SU-DHL-6 (cell line): ENCODE measurements at regions not wholly inside any gene's neighbourhood (a gene's known extent, or its start where the extent isn't known, plus 50 kb on each side); places are given as distances from the start of the nearest gene placed in this dataset.

ENCODE experiments used
- H2AFZ ChIP-seq: fragments of 200-600 bp; sonication (generic); 2 replicates; pipeline ENCODE4 v1.6.1; 2014; ENCODE audit warnings: low read depth, mild to moderate bottlenecking, moderate library complexity, mixed read lengths, antibody characterized with exemption, low read length; ENCODE audit not compliant: severe bottlenecking
- H3F3A ChIP-seq: fragments of 200-600 bp; shearing (Covaris generic); 2 replicates; pipeline ENCODE4 v1.6.0; 2016; ENCODE audit warnings: antibody characterized with exemption, mild to moderate bottlenecking; ENCODE audit not compliant: insufficient read depth
- H3K27ac ChIP-seq: fragments of 200-600 bp; sonication (generic); 2 replicates; pipeline ENCODE4 v1.5.1; 2016; ENCODE audit warnings: low read depth, mild to moderate bottlenecking, low read length, moderate library complexity, mixed read lengths
- H3K27me3 ChIP-seq: fragments of 200-600 bp; sonication (generic), shearing (Covaris generic); 2 replicates; pipeline ENCODE4 v1.6.0; 2014; ENCODE audit warnings: mild to moderate bottlenecking, low read length
- H3K36me3 ChIP-seq: fragments of 200-600 bp; sonication (generic); 2 replicates; pipeline ENCODE4 v1.6.1; 2014; ENCODE audit warnings: mild to moderate bottlenecking, low read length, mixed read lengths
- H3K4me2 ChIP-seq: fragments of 300-600, 200-600 bp; shearing (Covaris generic), sonication (generic); 2 replicates; pipeline ENCODE4 v1.6.0; 2014; ENCODE audit warnings: low read length, low read depth, mild to moderate bottlenecking; ENCODE audit not compliant: poor library complexity, severe bottlenecking
- H3K4me3 ChIP-seq: fragments of 200-600 bp; sonication (generic); 2 replicates; pipeline ENCODE4 v1.5.1; 2014; ENCODE audit warnings: antibody characterized with exemption, low read length, mild to moderate bottlenecking, mixed read lengths; ENCODE audit not compliant: insufficient read depth, poor library complexity, severe bottlenecking
- H3K79me2 ChIP-seq: fragments of 200-600 bp; sonication (generic); 2 replicates; pipeline ENCODE4 v1.6.1; 2014; ENCODE audit warnings: mild to moderate bottlenecking, low read length, moderate library complexity; ENCODE audit not compliant: insufficient read depth
- H3K9ac ChIP-seq: fragments of 200-600 bp; sonication (generic); 2 replicates; pipeline ENCODE4 v1.7.0; 2014; ENCODE audit warnings: mild to moderate bottlenecking, low read length
- H3K9me2 ChIP-seq: fragments of 200-600 bp; sonication (generic); replicated peaks from 2 replicates; pipeline ENCODE4 v1.6.1; 2014; ENCODE audit warnings: low read length; ENCODE audit not compliant: insufficient read depth
- H3K9me3 ChIP-seq: fragments of 200-600 bp; sonication (generic); 2 replicates; pipeline ENCODE4 v1.6.1; 2014; ENCODE audit warnings: low read length, mixed read lengths; ENCODE audit not compliant: insufficient read depth
- H4K20me1 ChIP-seq: fragments of 200-600 bp; sonication (generic); 2 replicates; pipeline ENCODE4 v1.6.1; 2014; ENCODE audit warnings: low read depth, mild to moderate bottlenecking, antibody characterized with exemption, low read length, moderate library complexity, mixed read lengths
- EZH2phosphoT487 ChIP-seq: fragments of 200-600 bp; sonication (generic), shearing (Covaris generic); conservative IDR thresholded peaks from 2 replicates; pipeline ENCODE4 v1.6.1; 2018; ENCODE audit warnings: mild to moderate bottlenecking, antibody characterized with exemption, low read length, moderate library complexity, mixed read lengths
- TF ChIP-seq, protein P1 (sequence below): fragments of 200-600 bp; sonication (generic); IDR thresholded peaks from one replicate; pipeline ENCODE4 v1.5.1; 2017; ENCODE audit warnings: antibody characterized with exemption, mild to moderate bottlenecking, low read length, moderate library complexity; ENCODE audit not compliant: insufficient read depth, poor library complexity, severe bottlenecking

- Histone ChIP-seq H3K9me3 (no peaks in the 10 kb centered on the region), H3K9me2 (no peaks in the 10 kb centered on the region), H3K4me2 (no peak overlapping the region), H4K20me1 (no peaks in the 10 kb centered on the region), H3K27me3 (no peaks in the 10 kb centered on the region), H3K9ac (no peak overlapping the region), H3K27ac (no peak overlapping the region), H2AFZ (no peak overlapping the region), H3K79me2 (no peaks in the 10 kb centered on the region), H3K4me3 (no peak overlapping the region), H3F3A (no peaks in the 10 kb centered on the region), H3K36me3 (no peaks in the 10 kb centered on the region)
- TF ChIP-seq EZH2phosphoT487: no peak
- TF ChIP-seq, protein P1, sequence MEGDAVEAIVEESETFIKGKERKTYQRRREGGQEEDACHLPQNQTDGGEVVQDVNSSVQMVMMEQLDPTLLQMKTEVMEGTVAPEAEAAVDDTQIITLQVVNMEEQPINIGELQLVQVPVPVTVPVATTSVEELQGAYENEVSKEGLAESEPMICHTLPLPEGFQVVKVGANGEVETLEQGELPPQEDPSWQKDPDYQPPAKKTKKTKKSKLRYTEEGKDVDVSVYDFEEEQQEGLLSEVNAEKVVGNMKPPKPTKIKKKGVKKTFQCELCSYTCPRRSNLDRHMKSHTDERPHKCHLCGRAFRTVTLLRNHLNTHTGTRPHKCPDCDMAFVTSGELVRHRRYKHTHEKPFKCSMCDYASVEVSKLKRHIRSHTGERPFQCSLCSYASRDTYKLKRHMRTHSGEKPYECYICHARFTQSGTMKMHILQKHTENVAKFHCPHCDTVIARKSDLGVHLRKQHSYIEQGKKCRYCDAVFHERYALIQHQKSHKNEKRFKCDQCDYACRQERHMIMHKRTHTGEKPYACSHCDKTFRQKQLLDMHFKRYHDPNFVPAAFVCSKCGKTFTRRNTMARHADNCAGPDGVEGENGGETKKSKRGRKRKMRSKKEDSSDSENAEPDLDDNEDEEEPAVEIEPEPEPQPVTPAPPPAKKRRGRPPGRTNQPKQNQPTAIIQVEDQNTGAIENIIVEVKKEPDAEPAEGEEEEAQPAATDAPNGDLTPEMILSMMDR: peak; percentile 25
Observed at GRCh38 chr5:117590944-117591343, 1016.3 kb upstream of the SEMA6A start.

DNA sequence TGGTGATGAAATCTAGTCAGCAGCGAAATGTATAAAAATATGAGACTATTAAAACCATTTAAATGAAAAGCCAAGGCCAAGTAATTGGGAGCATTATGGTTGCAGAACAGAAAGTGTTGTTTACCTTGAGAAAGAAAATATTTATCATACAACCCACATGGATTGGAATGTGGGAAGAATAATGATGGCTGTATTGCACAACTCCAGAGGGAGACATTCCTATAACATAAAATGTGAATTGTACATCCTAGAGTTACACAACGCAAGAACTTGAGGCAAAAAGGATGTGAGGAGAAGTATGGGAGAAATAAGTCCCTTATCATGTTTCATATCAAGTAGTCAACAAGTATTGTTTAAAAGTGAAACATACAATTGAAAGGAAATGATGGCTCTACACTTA is 1014.0 kb upstream of the SEMA6A start:
- H3K9ac ChIP-seq: no peak overlapping the region
- TF ChIP-seq, protein P1: no peak
- no peak for TF ChIP-seq EZH2phosphoT487

GRCh38 chr5:117587111-117587510 is 1012.5 kb upstream of the SEMA6A start:
- H3F3A ChIP-seq: no peaks in the 10 kb centered on the region
- no peaks in the 10 kb centered on the region for H3K36me3 ChIP-seq
- H3K9ac ChIP-seq: no peak overlapping the region
- H3K9me3 ChIP-seq: no peaks in the 10 kb centered on the region
- no peaks in the 10 kb centered on the region for H3K79me2 ChIP-seq
- H3K4me2 ChIP-seq: no peak overlapping the region
- H3K27ac ChIP-seq: no peak overlapping the region
- no peak for TF ChIP-seq EZH2phosphoT487
- TF ChIP-seq, protein P1: no peak
- no peak overlapping the region for H2AFZ ChIP-seq
- no peaks in the 10 kb centered on the region for H4K20me1 ChIP-seq
- H3K9me2 ChIP-seq: no peaks in the 10 kb centered on the region
- H3K27me3 ChIP-seq: no peaks in the 10 kb centered on the region
- H3K4me3 ChIP-seq: no peak overlapping the region

More for the DNA sequence above, 1014.0 kb upstream of the SEMA6A start:
- Histone ChIP-seq H2AFZ (no peak overlapping the region), H3K4me2 (no peak overlapping the region), H3K36me3 (no peaks in the 10 kb centered on the region), H3K27me3 (no peaks in the 10 kb centered on the region), H3K27ac (no peak overlapping the region), H3K79me2 (no peaks in the 10 kb centered on the region), H3K9me2 (no peaks in the 10 kb centered on the region), H4K20me1 (no peaks in the 10 kb centered on the region), H3F3A (no peaks in the 10 kb centered on the region), H3K4me3 (no peak overlapping the region), H3K9me3 (no peaks in the 10 kb centered on the region)
